ENCODE measurements at regions not wholly inside any gene's neighbourhood (a gene's known extent, or its start where the extent isn't known, plus 50 kb on each side); places are given as distances from the start of the nearest gene placed in this dataset.

DNA sequence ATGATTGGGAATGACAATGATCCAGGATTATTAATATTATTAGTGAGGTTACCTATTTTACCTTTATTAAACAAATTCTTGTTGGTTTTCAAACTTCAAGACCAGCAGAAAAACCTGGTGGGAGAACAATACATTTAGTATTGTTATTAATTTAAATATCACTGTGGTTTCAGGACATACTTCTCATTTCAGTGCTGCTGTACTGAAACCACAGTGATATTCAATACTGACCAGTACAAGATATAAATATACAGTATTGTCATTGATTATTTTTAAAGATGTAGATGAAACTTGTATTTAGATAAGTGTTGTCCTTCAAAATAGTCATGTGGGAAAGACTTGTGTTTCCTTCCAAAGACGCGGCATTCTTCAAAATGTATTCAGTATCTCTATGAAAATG lies 1047.3 kb upstream of the CELF4 start:
- DNase-seq: no peak
- Histone ChIP-seq H3K4me3 (no peak overlapping the region), H3K36me3 (no peaks in the 10 kb centered on the region), H3K27ac (no peak overlapping the region), H3K4me1 (no peaks in the 10 kb centered on the region), H3K9me3 (no peaks in the 10 kb centered on the region), H3K27me3 (no peaks in the 10 kb centered on the region)
- intact Hi-C loops (cut with DNase I): no loop called here
- WGBS, 2 donors: 98% methylated on average over 2 of the region's 2 CpGs
- TF ChIP-seq, protein P1, sequence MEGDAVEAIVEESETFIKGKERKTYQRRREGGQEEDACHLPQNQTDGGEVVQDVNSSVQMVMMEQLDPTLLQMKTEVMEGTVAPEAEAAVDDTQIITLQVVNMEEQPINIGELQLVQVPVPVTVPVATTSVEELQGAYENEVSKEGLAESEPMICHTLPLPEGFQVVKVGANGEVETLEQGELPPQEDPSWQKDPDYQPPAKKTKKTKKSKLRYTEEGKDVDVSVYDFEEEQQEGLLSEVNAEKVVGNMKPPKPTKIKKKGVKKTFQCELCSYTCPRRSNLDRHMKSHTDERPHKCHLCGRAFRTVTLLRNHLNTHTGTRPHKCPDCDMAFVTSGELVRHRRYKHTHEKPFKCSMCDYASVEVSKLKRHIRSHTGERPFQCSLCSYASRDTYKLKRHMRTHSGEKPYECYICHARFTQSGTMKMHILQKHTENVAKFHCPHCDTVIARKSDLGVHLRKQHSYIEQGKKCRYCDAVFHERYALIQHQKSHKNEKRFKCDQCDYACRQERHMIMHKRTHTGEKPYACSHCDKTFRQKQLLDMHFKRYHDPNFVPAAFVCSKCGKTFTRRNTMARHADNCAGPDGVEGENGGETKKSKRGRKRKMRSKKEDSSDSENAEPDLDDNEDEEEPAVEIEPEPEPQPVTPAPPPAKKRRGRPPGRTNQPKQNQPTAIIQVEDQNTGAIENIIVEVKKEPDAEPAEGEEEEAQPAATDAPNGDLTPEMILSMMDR (IDR thresholded peaks at IDR 0.05): no peak
- TF ChIP-seq POLR2AphosphoS5 (IDR thresholded peaks at IDR 0.05): no peak
- TF ChIP-seq POLR2A (IDR thresholded peaks at IDR 0.05): no peak

DNA sequence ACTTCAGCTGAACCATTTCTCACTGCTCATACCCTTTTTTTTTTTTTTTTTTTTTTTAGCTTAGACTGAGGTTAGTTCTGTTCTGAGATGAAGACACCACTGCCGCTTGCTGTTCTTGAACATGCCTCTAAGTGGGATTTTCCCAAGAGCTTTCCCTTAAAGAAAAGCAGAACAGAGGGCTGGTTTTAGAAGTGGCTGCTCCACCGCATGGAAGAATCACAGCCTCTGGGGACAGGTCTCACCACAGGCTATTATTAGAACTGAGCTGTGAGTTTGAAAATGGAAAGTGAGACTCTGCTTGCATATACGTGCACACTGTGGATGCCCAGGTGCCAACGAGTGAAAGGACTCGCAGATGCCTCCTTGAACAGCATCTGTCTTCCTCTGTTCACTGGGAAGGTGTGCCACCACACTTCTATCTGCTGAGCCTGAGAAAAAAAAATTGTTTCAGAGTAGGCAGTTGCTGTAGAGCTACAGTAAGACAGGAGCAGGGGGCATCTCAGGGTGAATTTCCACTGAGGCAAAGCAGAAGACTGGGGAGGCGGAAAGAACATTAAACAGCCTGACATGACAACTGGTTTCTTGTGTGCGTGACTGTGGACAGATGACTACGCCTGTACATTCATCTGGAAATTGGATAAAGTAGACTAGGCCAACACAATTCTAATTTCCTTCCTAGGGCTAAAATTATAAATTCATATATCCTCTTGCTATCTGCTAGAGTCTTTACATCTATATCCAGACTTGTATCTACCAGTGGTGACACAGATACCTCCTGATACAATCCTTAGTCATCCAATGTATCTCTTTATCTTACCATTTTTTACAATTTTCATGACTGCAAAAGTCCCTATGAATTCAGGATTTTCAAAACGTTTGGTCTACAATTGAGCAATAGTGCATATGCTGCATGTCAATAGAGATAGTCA lies 1045.7 kb upstream of the CELF4 start:
- Histone ChIP-seq H3K27me3 (no peaks in the 10 kb centered on the region), H3K27ac (no peak overlapping the region), H3K36me3 (no peaks in the 10 kb centered on the region), H3K4me1 (no peaks in the 10 kb centered on the region), H3K4me3 (no peak overlapping the region), H3K9me3 (no peaks in the 10 kb centered on the region)
- 59 to 82% methylated on average over 9 of the region's 9 CpGs for WGBS, 2 donors
- intact Hi-C loops (cut with DNase I): no loop called here
- TF ChIP-seq POLR2AphosphoS5 (IDR thresholded peaks at IDR 0.05) (no peak), EP300 (IDR thresholded peaks at IDR 0.05) (no peak), POLR2A (IDR thresholded peaks at IDR 0.05) (no peak)
- TF ChIP-seq, protein P1 (IDR thresholded peaks at IDR 0.05): no peak
- no peak for DNase-seq

DNA sequence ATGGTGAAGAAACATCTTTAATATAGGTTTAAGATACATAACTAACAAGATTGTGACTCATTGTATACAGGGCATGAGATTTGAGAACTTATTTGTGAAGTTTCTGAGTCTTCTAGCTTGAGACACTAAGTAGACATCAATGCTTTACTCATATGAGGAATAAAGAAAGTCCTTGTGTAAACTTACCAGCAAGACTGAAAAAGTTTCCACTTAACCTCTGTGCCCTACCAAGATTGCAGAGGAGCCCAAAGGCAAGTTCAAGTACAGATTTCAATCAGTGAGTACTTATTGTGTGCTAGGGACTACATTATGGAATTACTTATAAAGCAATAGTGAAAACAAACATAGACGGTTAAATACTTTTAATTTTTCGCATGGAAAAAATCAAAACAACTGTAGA lies 1041.2 kb upstream of the CELF4 start:
- WGBS, 2 donors: 78 to 84% methylated on average over 2 of the region's 2 CpGs
- no peak for DNase-seq

DNA sequence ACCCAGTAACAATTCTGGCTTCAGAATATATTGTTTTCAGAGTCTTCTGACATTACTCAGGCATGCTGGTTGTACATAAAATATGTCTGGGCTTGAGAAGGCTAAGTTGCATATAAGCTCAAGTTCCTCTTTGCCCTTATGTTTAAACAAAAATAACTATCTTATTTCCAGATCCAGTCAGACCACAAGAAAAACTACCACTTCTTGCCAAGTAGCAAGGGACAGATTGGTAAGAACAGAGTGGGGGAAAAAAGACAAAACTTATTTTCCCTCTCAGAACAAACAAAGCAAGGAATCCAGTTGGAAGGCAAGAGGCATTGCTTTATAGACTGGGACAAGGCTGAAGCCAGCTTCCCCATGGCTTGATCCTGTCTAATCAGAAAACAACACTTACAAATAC lies 1036.7 kb upstream of the CELF4 start:
- no peaks in the 10 kb centered on the region for H3K27me3 ChIP-seq
- H3K4me3 ChIP-seq: no peak overlapping the region
- no peak for TF ChIP-seq EP300 (IDR thresholded peaks at IDR 0.05)
- TF ChIP-seq, protein P1 (IDR thresholded peaks at IDR 0.05): no peak
- TF ChIP-seq POLR2AphosphoS5 (IDR thresholded peaks at IDR 0.05): no peak
- no peak for TF ChIP-seq POLR2A (IDR thresholded peaks at IDR 0.05)
- no peaks in the 10 kb centered on the region for H3K36me3 ChIP-seq
- H3K9me3 ChIP-seq: no peaks in the 10 kb centered on the region
- intact Hi-C loops (cut with DNase I): no loop called here
- no peak overlapping the region for H3K27ac ChIP-seq
- no peaks in the 10 kb centered on the region for H3K4me1 ChIP-seq
- no peak for DNase-seq

More for the DNA sequence above, 1041.2 kb upstream of the CELF4 start:
- Histone ChIP-seq H3K27me3 (no peaks in the 10 kb centered on the region), H3K27ac (no peak overlapping the region), H3K9me3 (no peaks in the 10 kb centered on the region), H3K4me1 (no peaks in the 10 kb centered on the region), H3K36me3 (no peaks in the 10 kb centered on the region), H3K4me3 (no peak overlapping the region)
- TF ChIP-seq POLR2AphosphoS5 (IDR thresholded peaks at IDR 0.05) (no peak), POLR2A (IDR thresholded peaks at IDR 0.05) (no peak), EP300 (IDR thresholded peaks at IDR 0.05) (no peak)
- TF ChIP-seq, protein P1 (IDR thresholded peaks at IDR 0.05): no peak
- intact Hi-C loops (cut with DNase I): no loop called here

Data from sigmoid colon (tissue), 6 donors.